Tibial artery (tissue), 4 donors: ENCODE measurements at regions not wholly inside any gene's neighbourhood (a gene's known extent, or its start where the extent isn't known, plus 50 kb on each side); places are given as distances from the start of the nearest gene placed in this dataset.
A peak's percentile ranks its signal among the peaks of the same experiment; 100 is the strongest.
"Not testable (repeated sequence)": the region's sequence is repeated elsewhere in the genome, so short reads cannot be mapped to it uniquely, and the experiment has no call there.

Experiments
- DNase-seq, 2 donors: peaks; one replicate each; pipeline ENCODE4 v3.0.0-alpha.2; 2019
- H3K27ac ChIP-seq, 2 donors: fragments of 200-600 bp; sonication (generic) in 1 of 2; 1 replicate in 1 of 2; 2 replicates in 1 of 2; pipeline ENCODE4 v1.5.1; 2018 to 2019; ENCODE audit warnings: mild to moderate bottlenecking in 1 of 2
- H3K27me3 ChIP-seq, 2 donors: fragments of 200-600 bp; sonication (generic) in 1 of 2; one replicate each; pipeline versions ENCODE4 v1.5.1 to v1.6.0; 2016 to 2019
- H3K36me3 ChIP-seq, 3 donors: fragments of 200-600 bp; sonication (generic) in 2 of 3; one replicate each; pipeline ENCODE4 v1.5.1; 2016 to 2019; ENCODE audit warnings: mild to moderate bottlenecking in 2 of 3
- H3K4me1 ChIP-seq, 4 donors: fragments of 200-600 bp; sonication (generic) in 2 of 4; 1 replicate in 3 of 4; 2 replicates in 1 of 4; pipeline ENCODE4 v1.5.1; 2016 to 2019
- H3K4me3 ChIP-seq, 2 donors: fragments of 200-600 bp; sonication (generic) in 1 of 2; 1 replicate in 1 of 2; 2 replicates in 1 of 2; pipeline ENCODE4 v1.5.1; 2018 to 2019; ENCODE audit warnings: mild to moderate bottlenecking in 2 of 2
- H3K9me3 ChIP-seq, 3 donors: fragments of 200-600 bp; sonication (generic) in 1 of 3; one replicate each; pipeline ENCODE4 v1.5.1; 2016 to 2019
- intact Hi-C: fragments of 100-400 bp; cut with DNase I; formaldehyde crosslinking; loops from one replicate; pipeline ENCODE4 v1.15.0; 2023; ENCODE audit warnings: low total_unique reads
- TF ChIP-seq, protein P1 (sequence below), 2 experiments: fragments of 200-600 bp in 1 of 2; fragments of 450-650 bp in 1 of 2; IDR thresholded peaks; one replicate each; pipeline ENCODE4 v1.5.1; 2017 to 2019; ENCODE audit warnings: antibody characterized with exemption in 2 of 2, mild to moderate bottlenecking in 1 of 2, moderate library complexity in 1 of 2

DNA sequence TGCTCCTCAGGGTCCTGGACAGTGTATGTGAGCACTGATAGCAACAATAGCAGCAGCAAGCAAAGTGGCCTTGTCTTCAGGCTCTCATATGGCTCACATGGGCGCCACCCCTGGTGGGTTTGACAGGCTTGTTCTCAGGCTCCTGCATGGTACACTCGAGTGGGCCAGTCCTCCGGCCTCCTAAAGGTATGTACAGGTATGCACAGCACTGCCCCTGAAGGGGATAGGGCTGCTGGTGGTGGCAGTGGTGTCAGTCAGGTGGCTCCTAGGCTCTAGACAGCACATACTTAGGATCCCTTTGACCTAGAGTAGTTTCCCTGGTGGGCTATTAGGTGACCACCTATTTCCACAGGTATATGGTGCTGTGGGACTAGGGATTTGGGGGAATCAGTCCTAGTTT, 79.8 kb downstream of the LGALS9B start:
- H3K9me3 ChIP-seq, H3K27ac ChIP-seq, H3K4me1 ChIP-seq, H3K27me3 ChIP-seq, H3K36me3 ChIP-seq, DNase-seq, H3K4me3 ChIP-seq, intact Hi-C loops: not testable (repeated sequence)

DNA sequence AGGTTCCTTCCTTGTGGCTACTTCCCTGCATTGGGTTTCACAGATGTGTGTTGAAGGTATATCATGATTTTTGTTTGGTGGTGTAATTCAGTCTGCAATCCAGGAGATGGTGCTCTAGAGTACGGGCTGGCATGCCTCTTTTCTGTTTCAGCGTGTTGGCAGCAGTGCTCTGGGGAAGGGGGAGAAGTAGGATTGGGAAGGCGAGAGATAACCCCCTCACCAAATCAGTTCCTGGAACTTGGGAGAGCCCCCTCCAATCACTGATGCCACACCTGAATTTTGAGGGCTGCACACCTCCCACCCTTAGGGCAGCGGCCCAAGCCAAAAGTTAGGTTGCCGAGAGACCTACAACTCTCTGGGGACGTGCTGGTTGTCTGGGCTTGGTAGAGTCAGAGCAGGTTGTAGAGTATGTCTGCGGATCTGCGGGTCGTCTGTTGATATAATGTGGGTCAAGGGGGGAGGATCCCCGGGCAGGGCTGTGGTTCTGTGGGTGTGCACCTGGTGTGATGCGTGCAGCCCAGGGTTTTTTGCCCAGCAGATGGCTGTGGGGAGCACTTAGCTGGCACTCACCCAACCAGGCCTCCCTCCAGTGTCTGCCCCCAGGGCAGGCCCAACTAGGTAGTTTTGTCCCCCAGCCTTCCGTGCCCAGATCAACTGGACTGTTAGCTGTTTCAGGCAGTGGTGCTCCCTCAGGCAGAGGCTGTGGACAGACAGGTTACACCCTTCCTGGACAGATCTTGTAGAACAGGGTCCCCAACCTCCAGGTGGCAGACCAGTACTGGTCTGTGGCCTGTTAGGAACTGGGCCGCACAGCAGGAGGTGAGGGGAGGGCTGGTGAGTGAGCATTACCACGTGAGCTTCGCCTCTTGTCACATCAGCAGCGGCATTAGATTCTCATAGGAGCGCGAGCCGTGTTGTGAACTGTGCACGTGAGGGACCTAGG, 85.7 kb downstream of the LGALS9B start:
- H3K4me3 ChIP-seq, H3K27me3 ChIP-seq, H3K9me3 ChIP-seq, DNase-seq, intact Hi-C loops, H3K36me3 ChIP-seq, H3K27ac ChIP-seq, H3K4me1 ChIP-seq: not testable (repeated sequence)
- TF ChIP-seq, protein P1, sequence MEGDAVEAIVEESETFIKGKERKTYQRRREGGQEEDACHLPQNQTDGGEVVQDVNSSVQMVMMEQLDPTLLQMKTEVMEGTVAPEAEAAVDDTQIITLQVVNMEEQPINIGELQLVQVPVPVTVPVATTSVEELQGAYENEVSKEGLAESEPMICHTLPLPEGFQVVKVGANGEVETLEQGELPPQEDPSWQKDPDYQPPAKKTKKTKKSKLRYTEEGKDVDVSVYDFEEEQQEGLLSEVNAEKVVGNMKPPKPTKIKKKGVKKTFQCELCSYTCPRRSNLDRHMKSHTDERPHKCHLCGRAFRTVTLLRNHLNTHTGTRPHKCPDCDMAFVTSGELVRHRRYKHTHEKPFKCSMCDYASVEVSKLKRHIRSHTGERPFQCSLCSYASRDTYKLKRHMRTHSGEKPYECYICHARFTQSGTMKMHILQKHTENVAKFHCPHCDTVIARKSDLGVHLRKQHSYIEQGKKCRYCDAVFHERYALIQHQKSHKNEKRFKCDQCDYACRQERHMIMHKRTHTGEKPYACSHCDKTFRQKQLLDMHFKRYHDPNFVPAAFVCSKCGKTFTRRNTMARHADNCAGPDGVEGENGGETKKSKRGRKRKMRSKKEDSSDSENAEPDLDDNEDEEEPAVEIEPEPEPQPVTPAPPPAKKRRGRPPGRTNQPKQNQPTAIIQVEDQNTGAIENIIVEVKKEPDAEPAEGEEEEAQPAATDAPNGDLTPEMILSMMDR (IDR thresholded peaks at IDR 0.05) = peak in 1 of 2 experiments; percentile 22

DNA sequence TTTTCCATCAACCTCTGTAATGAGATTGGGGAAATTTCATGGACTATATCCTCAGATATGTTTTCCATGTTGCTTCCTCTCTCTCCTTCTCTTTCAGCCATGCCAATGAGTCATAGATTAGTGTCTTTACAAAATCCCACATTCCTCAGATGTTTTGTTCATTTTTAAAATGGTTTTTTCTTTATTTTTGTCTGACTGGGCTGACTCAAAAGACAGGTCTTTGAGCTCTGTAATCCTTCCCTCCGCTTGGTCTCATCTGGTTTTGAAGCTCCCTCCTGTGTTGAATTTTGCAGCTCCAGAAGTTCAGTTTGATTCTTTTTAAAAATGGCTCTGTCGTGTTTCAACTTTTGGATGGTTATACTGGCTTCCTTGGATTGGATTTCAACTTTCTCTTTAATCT, 86.7 kb downstream of the LGALS9B start:
- H3K36me3 ChIP-seq, intact Hi-C loops, H3K9me3 ChIP-seq, H3K4me1 ChIP-seq, H3K27me3 ChIP-seq, H3K27ac ChIP-seq, H3K4me3 ChIP-seq, DNase-seq: not testable (repeated sequence)

DNA sequence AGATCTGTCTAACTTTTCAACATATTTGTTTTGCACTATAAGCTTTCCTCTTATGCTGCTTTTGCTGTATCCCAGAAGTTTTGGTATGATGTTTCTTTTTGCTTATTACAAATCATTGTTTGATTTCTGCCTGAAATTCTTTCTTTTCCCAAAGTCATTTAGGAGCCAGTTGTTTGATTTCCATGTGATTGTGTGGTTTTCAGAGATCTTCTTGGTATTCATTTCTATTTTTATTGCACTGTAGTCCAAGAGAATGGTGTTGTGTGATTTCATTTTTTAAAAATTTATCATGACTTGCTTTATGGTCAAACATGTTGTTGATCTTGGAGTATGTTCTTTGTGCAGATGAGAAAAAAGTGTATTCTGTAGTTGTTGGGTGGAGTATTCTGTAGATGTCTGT, 88.1 kb downstream of the LGALS9B start:
- H3K27ac ChIP-seq, intact Hi-C loops, DNase-seq, H3K36me3 ChIP-seq, H3K27me3 ChIP-seq, H3K9me3 ChIP-seq, H3K4me3 ChIP-seq, H3K4me1 ChIP-seq: not testable (repeated sequence)

DNA sequence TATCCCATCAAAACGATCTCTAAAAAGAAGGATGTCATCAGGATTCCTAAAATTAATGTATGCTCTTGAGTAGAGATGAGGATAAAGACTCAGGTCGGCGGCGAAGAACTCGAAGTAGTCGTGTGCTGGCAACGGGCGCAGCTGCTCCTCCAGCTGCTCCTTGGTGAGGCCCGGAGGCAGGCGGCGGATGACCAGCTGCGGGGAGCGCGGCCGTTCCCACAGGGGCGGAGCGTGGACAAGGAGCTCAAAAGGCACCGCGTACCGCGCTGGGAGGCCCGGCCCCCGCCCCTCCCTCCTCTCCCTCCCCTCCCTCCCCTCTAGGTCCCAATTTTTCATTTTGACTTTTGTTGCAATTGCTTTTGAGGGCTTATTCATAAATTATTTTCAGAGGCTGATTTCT, 90.7 kb downstream of the LGALS9B start:
- H3K4me1 ChIP-seq, DNase-seq, H3K9me3 ChIP-seq, H3K36me3 ChIP-seq, H3K27ac ChIP-seq, H3K27me3 ChIP-seq, H3K4me3 ChIP-seq, intact Hi-C loops: not testable (repeated sequence)

DNA sequence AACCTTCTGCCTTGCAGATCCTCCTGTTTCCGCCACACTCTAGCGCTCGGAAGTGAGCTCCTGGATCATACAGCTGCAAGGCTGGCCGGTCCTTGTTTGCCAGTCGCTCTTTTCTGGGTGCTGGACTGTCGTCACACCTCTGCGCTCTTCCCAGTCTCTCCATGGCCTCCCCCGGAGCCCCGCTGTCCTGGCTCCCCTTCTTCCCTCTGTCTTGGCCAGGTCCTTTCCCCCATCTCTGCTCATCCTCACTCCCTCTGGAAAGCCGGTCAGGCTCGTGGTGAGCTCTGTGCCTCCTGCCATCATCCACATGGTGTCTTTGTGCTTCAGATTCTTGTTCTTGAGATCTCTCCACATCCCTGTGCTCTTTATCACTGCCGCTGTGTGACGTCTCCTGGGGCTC, 91.6 kb downstream of the LGALS9B start:
- H3K4me3 ChIP-seq, DNase-seq, intact Hi-C loops, H3K9me3 ChIP-seq, H3K27ac ChIP-seq, H3K4me1 ChIP-seq, H3K27me3 ChIP-seq, H3K36me3 ChIP-seq: not testable (repeated sequence)
